H1 (cell line): ENCODE measurements at regions not wholly inside any gene's neighbourhood (a gene's known extent, or its start where the extent isn't known, plus 50 kb on each side); places are given as distances from the start of the nearest gene placed in this dataset.

Experiments
- CTCF ChIA-PET: fragments of 300-600 bp; sonication (Branson Sonifier 250); formaldehyde crosslinking; loops from one replicate; lab custom pipeline; 2021; ENCODE audit not compliant: partially characterized antibody; lab: Charles Lee
- POLR2A ChIA-PET: fragments of 300-600 bp; sonication (Branson Sonifier 250); formaldehyde crosslinking; loops from one replicate; lab custom pipeline; 2021; ENCODE audit warnings: inconsistent platforms; ENCODE audit not compliant: partially characterized antibody; lab: Charles Lee
- DNase-seq, 2 experiments: peaks; one replicate each; pipeline versions ENCODE4 v3.0.0 to v3.0.0-alpha.2; 2010 to 2022; ENCODE audit warnings: low spot score in 2 of 2, low read depth in 1 of 2, mixed read lengths in 1 of 2
- FAIRE-seq: peaks from 2 replicates; lab custom pipeline; 2011; peaks lifted over from hg19 to GRCh38; lab: Jason Lieb, UNC
- H2AFZ ChIP-seq: 2 replicates; pipeline ENCODE4 v1.8.1; 2012; ENCODE audit warnings: low read length, inconsistent platforms
- H2AK5ac ChIP-seq: 2 replicates; pipeline ENCODE4 v1.6.1; 2013; ENCODE audit warnings: low read depth, low read length
- H2BK120ac ChIP-seq: replicated peaks from 2 replicates; pipeline ENCODE3; 2013; ENCODE audit warnings: low read depth, low read length, inconsistent platforms
- H2BK12ac ChIP-seq: 2 replicates; pipeline ENCODE4 v1.6.1; 2013; ENCODE audit warnings: low read depth, low read length
- H2BK15ac ChIP-seq: 2 replicates; pipeline ENCODE4 v1.6.1; 2013; ENCODE audit warnings: low read length
- H2BK20ac ChIP-seq: 2 replicates; pipeline ENCODE4 v1.6.1; 2013; ENCODE audit warnings: low read length
- H2BK5ac ChIP-seq: 2 replicates; pipeline ENCODE4 v1.6.1; 2013; ENCODE audit warnings: low read depth, low read length
- H3K14ac ChIP-seq: 2 replicates; pipeline ENCODE4 v1.6.1; 2013; ENCODE audit warnings: inconsistent platforms; ENCODE audit not compliant: insufficient read length
- H3K18ac ChIP-seq: 2 replicates; pipeline ENCODE4 v1.6.1; 2013; ENCODE audit warnings: low read length; ENCODE audit errors: extremely low read depth
- H3K23ac ChIP-seq: 2 replicates; pipeline ENCODE4 v1.6.1; 2013; ENCODE audit warnings: inconsistent platforms; ENCODE audit not compliant: insufficient read length
- H3K23me2 ChIP-seq: 2 replicates; pipeline ENCODE4 v1.6.1; 2013; ENCODE audit warnings: low read depth, low read length
- H3K27ac ChIP-seq: 2 replicates; pipeline ENCODE4 v1.6.1; 2011; ENCODE audit warnings: low read depth, low read length, inconsistent platforms
- H3K27me3 ChIP-seq, 4 experiments: replicated peaks in 1 of 4; 1 replicate in 1 of 4; 2 replicates in 3 of 4; pipeline versions ENCODE4 v1.6.1 to v1.8.1; 2011 to 2013; ENCODE audit warnings: low read length in 3 of 4, mild to moderate bottlenecking in 3 of 4, inconsistent platforms in 2 of 4, mixed read lengths in 2 of 4, moderate library complexity in 1 of 4; ENCODE audit not compliant: control insufficient read depth in 3 of 4, insufficient read depth in 3 of 4; ENCODE audit errors: extremely low read depth in 1 of 4
- H3K36me3 ChIP-seq, 4 experiments: 2 replicates each; pipeline versions ENCODE4 v1.6.1 to v1.8.1; 2011 to 2013; ENCODE audit warnings: mild to moderate bottlenecking in 4 of 4, low read length in 3 of 4, moderate library complexity in 2 of 4, control low read depth in 1 of 4, inconsistent platforms in 1 of 4; ENCODE audit not compliant: insufficient read depth in 4 of 4, control insufficient read depth in 2 of 4
- H3K4ac ChIP-seq: replicated peaks from 2 replicates; pipeline ENCODE3; 2013; ENCODE audit warnings: low read length, low read depth, mixed read lengths, inconsistent platforms; ENCODE audit not compliant: insufficient read length
- H3K4me1 ChIP-seq, 4 experiments: replicated peaks in 1 of 4; 1 replicate in 1 of 4; 2 replicates in 3 of 4; pipeline versions ENCODE4 v1.6.1 to v1.8.1; 2011 to 2013; ENCODE audit warnings: low read length in 3 of 4, inconsistent platforms in 2 of 4, mixed read lengths in 1 of 4; ENCODE audit not compliant: insufficient read depth in 4 of 4, control insufficient read depth in 3 of 4
- H3K4me2 ChIP-seq, 2 experiments: 2 replicates each; pipeline versions ENCODE4 v1.6.1 to v1.8.1; 2011 to 2013; ENCODE audit warnings: low read depth in 2 of 2, low read length in 2 of 2, control low read depth in 1 of 2, inconsistent platforms in 1 of 2, mild to moderate bottlenecking in 1 of 2; ENCODE audit not compliant: insufficient read depth in 1 of 2
- H3K4me3 ChIP-seq, 4 experiments: fragments of 200-600, 300-600 bp in 1 of 4; sonication (generic), shearing (Covaris generic), sonication (Bioruptor Twin) in 1 of 4; 2 replicates each; pipeline versions ENCODE4 v1.5.1 to v1.8.1; 2011 to 2016; ENCODE audit warnings: low read length in 4 of 4, low read depth in 3 of 4, control low read depth in 2 of 4, inconsistent platforms in 2 of 4, mild to moderate bottlenecking in 2 of 4, mixed read lengths in 1 of 4, moderate library complexity in 1 of 4; ENCODE audit not compliant: insufficient read depth in 2 of 4; ENCODE audit errors: extremely low read depth in 1 of 4
- H3K56ac ChIP-seq: replicated peaks from 2 replicates; pipeline ENCODE3; 2013; ENCODE audit warnings: low read depth, mild to moderate bottlenecking, mixed read lengths, low read length, inconsistent platforms; ENCODE audit not compliant: insufficient read length
- H3K79me1 ChIP-seq: 2 replicates; pipeline ENCODE4 v1.6.1; 2013; ENCODE audit warnings: low read depth, low read length, control low read depth
- H3K79me2 ChIP-seq, 2 experiments: 2 replicates each; pipeline versions ENCODE4 v1.6.1 to v1.8.1; 2012 to 2013; ENCODE audit warnings: low read length in 2 of 2, mild to moderate bottlenecking in 2 of 2, inconsistent platforms in 1 of 2; ENCODE audit not compliant: insufficient read depth in 2 of 2, control insufficient read depth in 1 of 2
- H3K9ac ChIP-seq, 4 experiments: replicated peaks in 1 of 4; 1 replicate in 1 of 4; 2 replicates in 3 of 4; pipeline versions ENCODE4 v1.6.1 to v1.8.1; 2011 to 2013; ENCODE audit warnings: low read depth in 3 of 4, low read length in 3 of 4, control low read depth in 2 of 4, mild to moderate bottlenecking in 2 of 4, moderate library complexity in 2 of 4, inconsistent platforms in 1 of 4; ENCODE audit errors: extremely low read depth in 1 of 4
- H3K9me3 ChIP-seq, 2 experiments: 2 replicates each; pipeline versions ENCODE4 v1.6.1 to v1.8.1; 2012 to 2013; ENCODE audit warnings: mild to moderate bottlenecking in 2 of 2, moderate library complexity in 2 of 2, control low read depth in 1 of 2, inconsistent platforms in 1 of 2, low read depth in 1 of 2, low read length in 1 of 2, mixed read lengths in 1 of 2; ENCODE audit not compliant: insufficient read depth in 2 of 2
- H4K20me1 ChIP-seq, 2 experiments: replicated peaks in 1 of 2; 2 replicates each; pipeline versions ENCODE3 to v1.8.1; 2011 to 2013; ENCODE audit warnings: inconsistent platforms in 2 of 2, low read length in 2 of 2, mild to moderate bottlenecking in 1 of 2; ENCODE audit not compliant: insufficient read depth in 2 of 2, control insufficient read depth in 1 of 2
- H4K5ac ChIP-seq: 2 replicates; pipeline ENCODE4 v1.6.1; 2013; ENCODE audit warnings: low read length, low read depth, mixed read lengths, inconsistent platforms; ENCODE audit not compliant: insufficient read length
- H4K8ac ChIP-seq: 2 replicates; pipeline ENCODE4 v1.8.0; 2013; ENCODE audit warnings: mild to moderate bottlenecking, moderate library complexity, low read length, inconsistent platforms; ENCODE audit not compliant: insufficient read depth; ENCODE audit errors: extremely low read depth
- H4K91ac ChIP-seq: replicated peaks from 2 replicates; pipeline ENCODE3; 2013; ENCODE audit warnings: low read length, mixed read lengths, inconsistent platforms; ENCODE audit not compliant: insufficient read length
- BRCA1 ChIP-seq: IDR thresholded peaks from 2 replicates; pipeline ENCODE4 v1.6.1; 2012; ENCODE audit warnings: low read depth, low read length, improper control_type of control experiment
- EGR1 ChIP-seq: IDR thresholded peaks from 2 replicates; pipeline ENCODE4 v1.6.1; 2011; ENCODE audit warnings: low read depth, low read length, borderline replicate concordance
- EP300 ChIP-seq, 2 experiments: IDR thresholded peaks; 1 replicate in 1 of 2; 2 replicates in 1 of 2; pipeline ENCODE4 v1.6.1; 2011 to 2012; ENCODE audit warnings: low read depth in 2 of 2, low read length in 2 of 2, mild to moderate bottlenecking in 2 of 2, borderline replicate concordance in 1 of 2, inconsistent platforms in 1 of 2, moderate library complexity in 1 of 2
- GABPA ChIP-seq: IDR thresholded peaks from 2 replicates; pipeline ENCODE4 v1.6.1; 2011; ENCODE audit warnings: mild to moderate bottlenecking, low read length, moderate library complexity, borderline replicate concordance; ENCODE audit not compliant: insufficient read depth
- HDAC2 ChIP-seq, 2 experiments: fragments of 300-600 bp in 1 of 2; sonication (generic) in 1 of 2; IDR thresholded peaks; 2 replicates each; pipeline ENCODE4 v1.6.1; 2011 to 2012; ENCODE audit warnings: low read depth in 2 of 2, low read length in 2 of 2, mild to moderate bottlenecking in 2 of 2, moderate library complexity in 2 of 2, borderline replicate concordance in 1 of 2, inconsistent platforms in 1 of 2
- KDM1A ChIP-seq: fragments of 200-600, 300-600 bp; sonication (generic); IDR thresholded peaks from 2 replicates; pipeline ENCODE4 v1.7.1; 2016; ENCODE audit warnings: mild to moderate bottlenecking, low read length, borderline replicate concordance
- KDM4A ChIP-seq: IDR thresholded peaks from one replicate; pipeline ENCODE4 v1.7.1; 2012; ENCODE audit warnings: low read depth, mild to moderate bottlenecking, moderate library complexity, low read length, inconsistent platforms; ENCODE audit not compliant: severe bottlenecking
- NANOG ChIP-seq: IDR thresholded peaks from 2 replicates; pipeline ENCODE4 v1.6.1; 2011; ENCODE audit warnings: low read length, low read depth, mild to moderate bottlenecking, inconsistent platforms; ENCODE audit not compliant: insufficient read depth, poor library complexity, severe bottlenecking
- NRF1 ChIP-seq: IDR thresholded peaks from 2 replicates; pipeline ENCODE4 v1.6.1; 2011; ENCODE audit warnings: mild to moderate bottlenecking, low read depth, low read length, improper control_type of control experiment
- POLR2AphosphoS5 ChIP-seq: IDR thresholded peaks from 2 replicates; pipeline ENCODE4 v1.6.1; 2011; ENCODE audit warnings: low read depth, low read length
- SP1 ChIP-seq: IDR thresholded peaks from 2 replicates; pipeline ENCODE4 v1.6.1; 2011; ENCODE audit warnings: low read depth, low read length
- TAF1 ChIP-seq: IDR thresholded peaks from 2 replicates; pipeline ENCODE4 v1.6.1; 2011; ENCODE audit warnings: mild to moderate bottlenecking, low read depth, low read length
- TCF12 ChIP-seq: IDR thresholded peaks from 2 replicates; pipeline ENCODE4 v1.6.1; 2011; ENCODE audit warnings: low read depth, mild to moderate bottlenecking, low read length
- USF2 ChIP-seq: IDR thresholded peaks from 2 replicates; pipeline ENCODE4 v1.6.1; 2011; ENCODE audit warnings: low read length, improper control_type of control experiment
- WGBS, 2 experiments: shearing (Covaris generic) in 1 of 2; methylation state at CpG; one replicate each; pipeline versions ENCODE4 v1.1.6 to v1.1.7; 2013 to 2015; ENCODE audit warnings: low lambda C conversion rate in 2 of 2, mixed read lengths in 2 of 2, inconsistent platforms in 1 of 2, low coverage in 1 of 2, missing lambda C conversion rate in 1 of 2; ENCODE audit not compliant: insufficient replicate concordance in 2 of 2, insufficient coverage in 1 of 2, insufficient read length in 1 of 2; ENCODE audit errors: extremely low coverage in 1 of 2, missing lambda C conversion rate in 1 of 2; 5-methylcytosine and 5-hydroxymethylcytosine counted together

- Histone ChIP-seq H2BK15ac (no peak overlapping the region), H4K5ac (no peak overlapping the region), H4K20me1 (no peaks in the 10 kb centered on the region), H2AFZ (no peak overlapping the region), H3K79me2 (no peaks in the 10 kb centered on the region), H3K18ac (no peak overlapping the region), H3K4me2 (no peak overlapping the region), H2AK5ac (no peak overlapping the region), H3K27ac (no peak overlapping the region), H2BK12ac (no peak overlapping the region), H2BK5ac (no peak overlapping the region), H3K23me2 (no peaks in the 10 kb centered on the region), H3K9ac (no peak overlapping the region), H3K9me3 (no peaks in the 10 kb centered on the region), H3K4me1 (peaks cover 0 to 3% (median 0%) of the 10 kb centered on the region in 4 experiments; a peak in 1 of 7 replicates), H3K79me1 (no peaks in the 10 kb centered on the region), H2BK120ac (no peak overlapping the region), H3K36me3 (no peaks in the 10 kb centered on the region), H3K56ac (no peak overlapping the region), H4K91ac (no peak overlapping the region), H3K23ac (no peak overlapping the region), H3K14ac (no peak overlapping the region), H3K4ac (no peak overlapping the region), H2BK20ac (no peak overlapping the region), H3K4me3 (no peak overlapping the region), H3K27me3 (no peaks in the 10 kb centered on the region), H4K8ac (no peak overlapping the region)
- no peak for FAIRE-seq
- no peak for DNase-seq
- POLR2A ChIA-PET: no interaction called here
- CTCF ChIA-PET: interaction anchor here (0.6 to 1.9 kb wide), 2 partner anchors 9 to 1154 kb away, joined by 3 to 5 read pairs; no protein-coding TSS in a partner anchor
- 85% methylated on average over 7 of the region's 7 CpGs; no CpG with 5 or more reads in 1 of the 2 experiments for WGBS, 2 experiments
- TF ChIP-seq KDM4A (no peak), TAF1 (no peak), TCF12 (no peak), USF2 (no peak), HDAC2 (IDR thresholded peaks at IDR 0.05; ENCODE audit: borderline replicate concordance in 1 of 2, low read depth in 2 of 2, low read length in 2 of 2) (no peak), NANOG (no peak), NRF1 (no peak), KDM1A (no peak), GABPA (no peak), EGR1 (no peak), BRCA1 (no peak), POLR2AphosphoS5 (no peak), EP300 (IDR thresholded peaks at IDR 0.05; ENCODE audit: borderline replicate concordance in 1 of 2, low read depth in 2 of 2, low read length in 2 of 2) (no peak), SP1 (no peak)
Measured at GRCh38 chr14:34183478-34183877, 232.6 kb upstream of the EGLN3 start.
